ENCODE measurements at regions not wholly inside any gene's neighbourhood (a gene's known extent, or its start where the extent isn't known, plus 50 kb on each side); places are given as distances from the start of the nearest gene placed in this dataset.

GRCh38 chr20:12040261-12040660 lies 122.6 kb downstream of the BTBD3 start:
- no peak overlapping the region for H3K4me3 ChIP-seq (replicated peaks; ENCODE audit: low read depth, low read length)
- TF ChIP-seq CTCF (IDR thresholded peaks at IDR 0.05; ENCODE audit: low read depth, low read length, missing control alignments) = no peak
- no peak for DNase-seq (ENCODE audit: extremely low read depth, low read depth)

- no peak for TF ChIP-seq CTCF (IDR thresholded peaks at IDR 0.05; ENCODE audit: low read depth, low read length, missing control alignments)
- H3K4me3 ChIP-seq (replicated peaks; ENCODE audit: low read depth, low read length) = no peak overlapping the region
- DNase-seq (ENCODE audit: extremely low read depth, low read depth) = no peak
Measured at GRCh38 chr20:12044969-12045368, 127.3 kb downstream of the BTBD3 start.

GRCh38 chr20:12047838-12048432 lies 130.2 kb downstream of the BTBD3 start:
- no peak for DNase-seq (ENCODE audit: extremely low read depth, low read depth)
- no peak for TF ChIP-seq CTCF (IDR thresholded peaks at IDR 0.05; ENCODE audit: low read depth, low read length, missing control alignments)
- no peak overlapping the region for H3K4me3 ChIP-seq (replicated peaks; ENCODE audit: low read depth, low read length)

- peak; percentile 9 for DNase-seq (ENCODE audit: extremely low read depth, low read depth)
- TF ChIP-seq CTCF (IDR thresholded peaks at IDR 0.05; ENCODE audit: low read depth, low read length, missing control alignments) = no peak
Measured at GRCh38 chr20:12049125-12049524, 131.4 kb downstream of the BTBD3 start.

GRCh38 chr20:12051206-12052163 lies 133.8 kb downstream of the BTBD3 start:
- TF ChIP-seq CTCF (IDR thresholded peaks at IDR 0.05; ENCODE audit: low read depth, low read length, missing control alignments) = no peak
- no peak for DNase-seq (ENCODE audit: extremely low read depth, low read depth)
- no peak overlapping the region for H3K4me3 ChIP-seq (replicated peaks; ENCODE audit: low read depth, low read length)

More at GRCh38 chr20:12049125-12049524, 131.4 kb downstream of the BTBD3 start:
- no peak overlapping the region for H3K4me3 ChIP-seq (replicated peaks; ENCODE audit: low read depth, low read length)

GRCh38 chr20:12053353-12053752 lies 135.7 kb downstream of the BTBD3 start:
- TF ChIP-seq CTCF (IDR thresholded peaks at IDR 0.05; ENCODE audit: low read depth, low read length, missing control alignments) = no peak
- no peak overlapping the region for H3K4me3 ChIP-seq (replicated peaks; ENCODE audit: low read depth, low read length)
- DNase-seq (ENCODE audit: extremely low read depth, low read depth) = peak; percentile 39
